GM23338 (cell line): ENCODE measurements at regions not wholly inside any gene's neighbourhood (a gene's known extent, or its start where the extent isn't known, plus 50 kb on each side); places are given as distances from the start of the nearest gene placed in this dataset.

Experiments used
- CREB1 ChIP-seq: fragments of 250-450 bp; sonication (Bioruptor Pico); IDR thresholded peaks from 2 replicates; pipeline ENCODE4 v1.5.0; 2020; ENCODE audit warnings: low read depth, mild to moderate bottlenecking, moderate library complexity
- EZH2 ChIP-seq: fragments of 200-600 bp; sonication (generic); IDR thresholded peaks from one replicate; pipeline ENCODE4 v1.8.0; 2017; ENCODE audit warnings: antibody characterized with exemption, mild to moderate bottlenecking, low read depth; ENCODE audit not compliant: unreplicated experiment
- EZH2phosphoT487 ChIP-seq: fragments of 200-600 bp; sonication (generic); IDR thresholded peaks from one replicate; pipeline ENCODE4 v1.8.1; 2018; ENCODE audit warnings: antibody characterized with exemption; ENCODE audit not compliant: unreplicated experiment
- JUNB ChIP-seq: IDR thresholded peaks from one replicate; pipeline ENCODE4 v1.6.1; 2016; ENCODE audit warnings: antibody characterized with exemption; ENCODE audit not compliant: unreplicated experiment
- POLR2AphosphoS5 ChIP-seq: IDR thresholded peaks from 2 replicates; pipeline ENCODE4 v1.6.1; 2016; ENCODE audit warnings: antibody characterized with exemption, low read depth
- ZNF331 ChIP-seq: fragments of 250-450 bp; sonication (Bioruptor Pico); IDR thresholded peaks from 2 replicates; pipeline ENCODE4 v1.5.0; 2020; ENCODE audit warnings: low read depth, mild to moderate bottlenecking, moderate library complexity
- TF ChIP-seq, protein P1 (sequence below): fragments of 250-450 bp; sonication (Bioruptor Pico); IDR thresholded peaks from 2 replicates; pipeline ENCODE4 v1.5.0; 2020; ENCODE audit warnings: mild to moderate bottlenecking, moderate library complexity
- TF ChIP-seq, protein P2 (sequence below): IDR thresholded peaks from 2 replicates; pipeline ENCODE4 v1.6.1; 2016; ENCODE audit warnings: antibody characterized with exemption
- TF ChIP-seq, protein P3 (sequence below): IDR thresholded peaks from one replicate; pipeline ENCODE4 v1.6.1; 2018; ENCODE audit warnings: antibody characterized with exemption; ENCODE audit not compliant: unreplicated experiment

DNA sequence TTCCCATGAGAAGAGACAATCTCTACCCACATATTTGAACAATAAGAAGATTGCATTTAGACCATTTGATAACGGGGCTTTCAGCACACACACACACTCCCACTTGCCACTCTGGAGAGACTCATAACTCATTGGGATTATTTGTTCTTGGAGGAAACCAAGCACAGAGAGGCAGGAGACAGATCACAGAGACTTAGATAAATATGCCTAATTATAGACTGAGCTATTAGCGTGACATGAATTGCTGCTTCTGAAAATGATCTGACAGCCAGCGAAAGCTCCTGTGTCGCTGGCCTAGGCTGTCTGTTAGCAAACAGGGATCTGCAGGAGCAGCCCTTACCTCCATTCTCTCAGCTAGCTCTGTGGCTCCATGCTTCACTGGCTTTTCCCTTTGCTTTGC is 111.4 kb downstream of the CCNA1 start (continued):
- TF ChIP-seq, protein P1, sequence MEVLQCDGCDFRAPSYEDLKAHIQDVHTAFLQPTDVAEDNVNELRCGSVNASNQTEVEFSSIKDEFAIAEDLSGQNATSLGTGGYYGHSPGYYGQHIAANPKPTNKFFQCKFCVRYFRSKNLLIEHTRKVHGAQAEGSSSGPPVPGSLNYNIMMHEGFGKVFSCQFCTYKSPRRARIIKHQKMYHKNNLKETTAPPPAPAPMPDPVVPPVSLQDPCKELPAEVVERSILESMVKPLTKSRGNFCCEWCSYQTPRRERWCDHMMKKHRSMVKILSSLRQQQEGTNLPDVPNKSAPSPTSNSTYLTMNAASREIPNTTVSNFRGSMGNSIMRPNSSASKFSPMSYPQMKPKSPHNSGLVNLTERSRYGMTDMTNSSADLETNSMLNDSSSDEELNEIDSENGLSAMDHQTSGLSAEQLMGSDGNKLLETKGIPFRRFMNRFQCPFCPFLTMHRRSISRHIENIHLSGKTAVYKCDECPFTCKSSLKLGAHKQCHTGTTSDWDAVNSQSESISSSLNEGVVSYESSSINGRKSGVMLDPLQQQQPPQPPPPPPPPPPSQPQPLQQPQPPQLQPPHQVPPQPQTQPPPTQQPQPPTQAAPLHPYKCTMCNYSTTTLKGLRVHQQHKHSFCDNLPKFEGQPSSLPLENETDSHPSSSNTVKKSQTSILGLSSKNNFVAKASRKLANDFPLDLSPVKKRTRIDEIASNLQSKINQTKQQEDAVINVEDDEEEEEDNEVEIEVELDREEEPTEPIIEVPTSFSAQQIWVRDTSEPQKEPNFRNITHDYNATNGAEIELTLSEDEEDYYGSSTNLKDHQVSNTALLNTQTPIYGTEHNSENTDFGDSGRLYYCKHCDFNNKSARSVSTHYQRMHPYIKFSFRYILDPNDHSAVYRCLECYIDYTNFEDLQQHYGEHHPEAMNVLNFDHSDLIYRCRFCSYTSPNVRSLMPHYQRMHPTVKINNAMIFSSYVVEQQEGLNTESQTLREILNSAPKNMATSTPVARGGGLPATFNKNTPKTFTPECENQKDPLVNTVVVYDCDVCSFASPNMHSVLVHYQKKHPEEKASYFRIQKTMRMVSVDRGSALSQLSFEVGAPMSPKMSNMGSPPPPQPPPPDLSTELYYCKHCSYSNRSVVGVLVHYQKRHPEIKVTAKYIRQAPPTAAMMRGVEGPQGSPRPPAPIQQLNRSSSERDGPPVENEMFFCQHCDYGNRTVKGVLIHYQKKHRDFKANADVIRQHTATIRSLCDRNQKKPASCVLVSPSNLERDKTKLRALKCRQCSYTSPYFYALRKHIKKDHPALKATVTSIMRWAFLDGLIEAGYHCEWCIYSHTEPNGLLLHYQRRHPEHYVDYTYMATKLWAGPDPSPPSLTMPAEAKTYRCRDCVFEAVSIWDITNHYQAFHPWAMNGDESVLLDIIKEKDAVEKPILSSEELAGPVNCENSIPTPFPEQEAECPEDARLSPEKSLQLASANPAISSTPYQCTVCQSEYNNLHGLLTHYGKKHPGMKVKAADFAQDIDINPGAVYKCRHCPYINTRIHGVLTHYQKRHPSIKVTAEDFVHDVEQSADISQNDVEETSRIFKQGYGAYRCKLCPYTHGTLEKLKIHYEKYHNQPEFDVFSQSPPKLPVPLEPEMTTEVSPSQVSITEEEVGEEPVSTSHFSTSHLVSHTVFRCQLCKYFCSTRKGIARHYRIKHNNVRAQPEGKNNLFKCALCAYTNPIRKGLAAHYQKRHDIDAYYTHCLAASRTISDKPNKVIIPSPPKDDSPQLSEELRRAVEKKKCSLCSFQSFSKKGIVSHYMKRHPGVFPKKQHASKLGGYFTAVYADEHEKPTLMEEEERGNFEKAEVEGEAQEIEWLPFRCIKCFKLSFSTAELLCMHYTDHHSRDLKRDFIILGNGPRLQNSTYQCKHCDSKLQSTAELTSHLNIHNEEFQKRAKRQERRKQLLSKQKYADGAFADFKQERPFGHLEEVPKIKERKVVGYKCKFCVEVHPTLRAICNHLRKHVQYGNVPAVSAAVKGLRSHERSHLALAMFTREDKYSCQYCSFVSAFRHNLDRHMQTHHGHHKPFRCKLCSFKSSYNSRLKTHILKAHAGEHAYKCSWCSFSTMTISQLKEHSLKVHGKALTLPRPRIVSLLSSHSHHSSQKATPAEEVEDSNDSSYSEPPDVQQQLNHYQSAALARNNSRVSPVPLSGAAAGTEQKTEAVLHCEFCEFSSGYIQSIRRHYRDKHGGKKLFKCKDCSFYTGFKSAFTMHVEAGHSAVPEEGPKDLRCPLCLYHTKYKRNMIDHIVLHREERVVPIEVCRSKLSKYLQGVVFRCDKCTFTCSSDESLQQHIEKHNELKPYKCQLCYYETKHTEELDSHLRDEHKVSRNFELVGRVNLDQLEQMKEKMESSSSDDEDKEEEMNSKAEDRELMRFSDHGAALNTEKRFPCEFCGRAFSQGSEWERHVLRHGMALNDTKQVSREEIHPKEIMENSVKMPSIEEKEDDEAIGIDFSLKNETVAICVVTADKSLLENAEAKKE, result no peak
- TF ChIP-seq JUNB (no peak), POLR2AphosphoS5 (no peak), EZH2 (no peak), EZH2phosphoT487 (no peak), ZNF331 (CRISPR knock-in tag) (no peak), CREB1 (no peak)
- TF ChIP-seq, protein P2, sequence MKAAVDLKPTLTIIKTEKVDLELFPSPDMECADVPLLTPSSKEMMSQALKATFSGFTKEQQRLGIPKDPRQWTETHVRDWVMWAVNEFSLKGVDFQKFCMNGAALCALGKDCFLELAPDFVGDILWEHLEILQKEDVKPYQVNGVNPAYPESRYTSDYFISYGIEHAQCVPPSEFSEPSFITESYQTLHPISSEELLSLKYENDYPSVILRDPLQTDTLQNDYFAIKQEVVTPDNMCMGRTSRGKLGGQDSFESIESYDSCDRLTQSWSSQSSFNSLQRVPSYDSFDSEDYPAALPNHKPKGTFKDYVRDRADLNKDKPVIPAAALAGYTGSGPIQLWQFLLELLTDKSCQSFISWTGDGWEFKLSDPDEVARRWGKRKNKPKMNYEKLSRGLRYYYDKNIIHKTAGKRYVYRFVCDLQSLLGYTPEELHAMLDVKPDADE, result no peak
- TF ChIP-seq, protein P3, sequence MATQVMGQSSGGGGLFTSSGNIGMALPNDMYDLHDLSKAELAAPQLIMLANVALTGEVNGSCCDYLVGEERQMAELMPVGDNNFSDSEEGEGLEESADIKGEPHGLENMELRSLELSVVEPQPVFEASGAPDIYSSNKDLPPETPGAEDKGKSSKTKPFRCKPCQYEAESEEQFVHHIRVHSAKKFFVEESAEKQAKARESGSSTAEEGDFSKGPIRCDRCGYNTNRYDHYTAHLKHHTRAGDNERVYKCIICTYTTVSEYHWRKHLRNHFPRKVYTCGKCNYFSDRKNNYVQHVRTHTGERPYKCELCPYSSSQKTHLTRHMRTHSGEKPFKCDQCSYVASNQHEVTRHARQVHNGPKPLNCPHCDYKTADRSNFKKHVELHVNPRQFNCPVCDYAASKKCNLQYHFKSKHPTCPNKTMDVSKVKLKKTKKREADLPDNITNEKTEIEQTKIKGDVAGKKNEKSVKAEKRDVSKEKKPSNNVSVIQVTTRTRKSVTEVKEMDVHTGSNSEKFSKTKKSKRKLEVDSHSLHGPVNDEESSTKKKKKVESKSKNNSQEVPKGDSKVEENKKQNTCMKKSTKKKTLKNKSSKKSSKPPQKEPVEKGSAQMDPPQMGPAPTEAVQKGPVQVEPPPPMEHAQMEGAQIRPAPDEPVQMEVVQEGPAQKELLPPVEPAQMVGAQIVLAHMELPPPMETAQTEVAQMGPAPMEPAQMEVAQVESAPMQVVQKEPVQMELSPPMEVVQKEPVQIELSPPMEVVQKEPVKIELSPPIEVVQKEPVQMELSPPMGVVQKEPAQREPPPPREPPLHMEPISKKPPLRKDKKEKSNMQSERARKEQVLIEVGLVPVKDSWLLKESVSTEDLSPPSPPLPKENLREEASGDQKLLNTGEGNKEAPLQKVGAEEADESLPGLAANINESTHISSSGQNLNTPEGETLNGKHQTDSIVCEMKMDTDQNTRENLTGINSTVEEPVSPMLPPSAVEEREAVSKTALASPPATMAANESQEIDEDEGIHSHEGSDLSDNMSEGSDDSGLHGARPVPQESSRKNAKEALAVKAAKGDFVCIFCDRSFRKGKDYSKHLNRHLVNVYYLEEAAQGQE, result no peak
